GM19023 (cell line): ENCODE measurements at regions not wholly inside any gene's neighbourhood (a gene's known extent, or its start where the extent isn't known, plus 50 kb on each side); places are given as distances from the start of the nearest gene placed in this dataset.

Source experiments
- ATAC-seq: cut with Tn5 transposase; IDR thresholded peaks from one replicate; pipeline ENCODE4 v1.9.1; 2021; ENCODE audit warnings: mild to moderate bottlenecking, moderate library complexity; ENCODE audit not compliant: unreplicated experiment

GRCh38 chr2:150627526-150627925 lies 140.1 kb upstream of the RND3 start:
- ATAC-seq: no peak

GRCh38 chr2:150626934-150627411 lies 139.5 kb upstream of the RND3 start:
- no peak for ATAC-seq

GRCh38 chr2:150625741-150626140 lies 138.3 kb upstream of the RND3 start:
- no peak for ATAC-seq

- no peak for ATAC-seq
Observed at GRCh38 chr2:150625303-150625702, 137.8 kb upstream of the RND3 start.

DNA sequence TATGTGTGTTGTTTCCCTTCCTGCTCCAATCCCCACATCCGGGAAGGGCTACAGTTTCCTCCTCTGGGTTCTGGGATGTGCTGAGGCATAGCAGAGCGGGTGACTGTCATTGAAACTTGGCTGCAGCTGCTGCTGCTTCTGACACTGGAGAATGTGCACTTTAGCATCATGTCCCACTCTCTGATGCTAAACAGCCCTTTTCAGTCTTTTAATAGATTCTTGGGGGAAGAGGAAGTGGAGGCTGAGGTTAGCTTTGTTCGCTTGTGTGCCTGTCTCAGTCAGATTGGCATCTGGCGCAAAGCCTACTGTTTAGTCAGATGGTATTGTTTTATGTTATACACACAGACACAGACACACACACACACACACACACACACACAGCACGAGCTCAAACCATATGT lies 136.5 kb upstream of the RND3 start:
- ATAC-seq: no peak

- no peak for ATAC-seq
Observed at GRCh38 chr2:150621526-150622213, 134.2 kb upstream of the RND3 start.

- ATAC-seq: no peak
Observed at GRCh38 chr2:150620855-150621254, 133.4 kb upstream of the RND3 start.

- no peak for ATAC-seq
Observed at GRCh38 chr2:150620416-150620815, 132.9 kb upstream of the RND3 start.

DNA sequence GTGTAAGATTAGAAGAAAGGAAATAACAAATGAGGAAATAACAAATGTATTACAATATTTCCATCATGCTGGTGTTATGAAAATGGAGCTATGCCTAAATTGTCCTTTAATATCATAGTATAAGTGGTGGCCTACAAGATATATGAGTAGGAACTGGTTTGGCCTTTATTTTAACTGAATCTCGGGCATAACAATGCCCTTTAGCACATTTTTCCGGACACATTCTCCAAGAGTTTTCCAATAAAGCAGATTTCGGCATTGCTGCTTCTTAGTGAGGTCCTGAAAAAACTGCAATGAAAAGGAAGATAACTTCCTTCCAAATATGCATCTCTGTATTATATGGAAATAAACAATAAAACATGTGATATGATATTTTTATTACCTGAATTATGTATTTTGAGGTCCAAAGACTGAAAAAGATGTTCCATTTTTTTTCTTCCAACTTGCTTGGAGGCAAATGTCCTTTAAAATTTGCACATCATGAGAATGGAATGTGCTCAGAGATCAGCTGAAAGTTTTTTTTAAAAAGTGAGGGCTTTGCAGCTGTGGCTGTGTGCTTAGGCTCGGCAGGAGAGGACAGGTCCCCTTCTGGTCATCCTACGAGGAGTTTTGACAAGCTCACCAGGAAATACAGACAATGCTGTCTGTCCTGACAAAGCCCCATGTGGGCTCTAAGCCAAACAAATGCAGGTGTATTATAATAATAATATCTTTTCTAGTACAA lies 132.3 kb upstream of the RND3 start:
- no peak for ATAC-seq

DNA sequence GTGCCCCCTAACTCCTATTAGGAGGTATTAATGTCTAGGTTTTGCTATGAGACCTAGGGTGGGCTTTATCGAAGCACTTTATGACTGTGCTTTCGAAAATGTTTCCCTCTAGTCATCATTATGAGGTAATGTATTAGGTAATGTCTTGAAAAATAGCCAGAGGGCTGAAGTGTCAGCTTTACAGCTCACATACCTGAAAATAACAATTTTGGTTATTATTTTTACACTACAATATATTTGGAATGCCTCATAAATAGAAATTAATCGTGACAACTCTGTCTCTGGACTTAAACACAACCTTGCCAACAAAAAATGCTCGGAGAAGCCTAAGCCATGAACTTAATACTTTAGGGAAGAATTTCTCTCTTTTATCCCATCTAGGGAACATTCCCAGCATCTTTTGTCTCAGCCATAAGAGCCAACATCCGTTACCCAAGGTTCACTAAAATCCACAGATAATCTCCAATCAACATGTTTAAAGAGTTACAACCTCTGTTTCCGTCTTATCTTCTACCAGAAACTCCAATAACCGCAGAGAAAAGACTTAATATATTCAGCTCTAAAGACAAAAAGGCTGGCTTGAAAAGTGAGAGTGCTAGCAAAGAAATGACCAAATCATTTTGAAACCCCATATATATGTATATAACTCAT lies 130.9 kb upstream of the RND3 start:
- ATAC-seq: no peak

GRCh38 chr2:150617351-150617978 lies 130.0 kb upstream of the RND3 start:
- no peak for ATAC-seq

GRCh38 chr2:150612957-150613710 lies 125.7 kb upstream of the RND3 start:
- ATAC-seq: no peak

GRCh38 chr2:150610670-150611279 lies 123.3 kb upstream of the RND3 start:
- ATAC-seq: no peak

DNA sequence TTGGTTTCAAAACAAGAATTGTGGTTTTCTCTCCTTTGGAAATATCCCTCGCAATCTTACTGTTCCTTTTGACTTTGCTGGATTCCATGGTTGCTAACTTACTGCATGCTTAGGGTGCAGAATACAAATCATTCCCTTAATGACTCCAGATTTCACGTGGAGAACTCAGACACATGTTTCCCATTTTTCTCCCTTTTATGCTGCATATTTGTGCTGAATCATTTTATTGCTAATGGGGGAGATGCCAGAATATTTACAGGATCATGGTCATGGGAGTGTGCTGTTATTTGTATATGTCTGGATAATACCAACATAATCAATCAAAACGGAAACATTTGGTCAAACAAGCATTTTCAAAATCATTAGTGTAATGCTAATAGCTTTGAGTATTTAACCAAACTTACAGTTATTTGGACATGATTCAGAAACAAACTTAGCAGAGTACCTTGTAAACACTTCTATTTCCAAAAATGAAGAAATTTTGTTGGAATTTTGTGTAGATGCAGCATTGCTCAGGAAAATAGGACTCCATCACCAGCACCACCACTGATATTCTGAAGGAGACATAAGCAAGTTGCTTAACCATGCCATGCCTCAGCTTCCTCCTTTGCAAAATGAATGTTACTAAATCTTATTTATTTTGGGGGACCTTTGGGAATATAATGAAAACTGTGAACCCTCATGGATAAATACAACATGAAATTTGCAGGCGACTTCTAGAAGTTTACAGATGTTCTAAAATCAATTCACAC lies 122.5 kb upstream of the RND3 start:
- ATAC-seq: no peak

- no peak for ATAC-seq
Observed at GRCh38 chr2:150608341-150608740, 120.9 kb upstream of the RND3 start.

- ATAC-seq: no peak
Observed at GRCh38 chr2:150607390-150607811, 119.9 kb upstream of the RND3 start.

DNA sequence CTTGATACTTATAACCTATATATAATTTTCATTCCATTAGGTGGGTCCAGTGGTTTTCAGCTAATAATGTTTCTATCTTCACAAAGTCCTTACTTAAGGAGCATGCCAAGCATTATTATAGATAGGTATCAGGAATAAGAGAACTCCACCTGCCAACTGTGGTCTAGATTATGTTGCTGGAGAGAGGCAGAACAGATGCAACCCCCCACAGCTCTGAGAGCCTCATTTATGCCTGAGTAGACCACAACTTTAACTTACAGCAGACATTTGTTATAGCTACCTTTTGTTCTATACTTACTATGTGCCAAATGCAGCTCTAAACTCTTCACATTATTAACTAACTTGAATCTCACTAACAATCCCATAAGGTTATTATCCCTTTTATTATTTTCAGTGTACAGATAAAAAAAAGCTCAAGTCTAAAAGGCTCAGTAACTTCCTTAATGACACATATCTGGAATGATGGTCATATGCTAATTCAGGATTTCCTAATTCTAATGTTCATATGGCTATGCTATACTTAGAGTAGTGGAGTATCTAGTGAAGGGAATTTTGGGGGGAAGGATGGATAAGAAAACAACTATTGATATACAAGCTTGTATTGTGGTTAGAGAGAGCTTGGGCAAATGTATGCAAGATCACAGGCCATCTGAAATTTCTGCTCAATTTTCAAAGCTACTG lies 119.1 kb upstream of the RND3 start:
- no peak for ATAC-seq

DNA sequence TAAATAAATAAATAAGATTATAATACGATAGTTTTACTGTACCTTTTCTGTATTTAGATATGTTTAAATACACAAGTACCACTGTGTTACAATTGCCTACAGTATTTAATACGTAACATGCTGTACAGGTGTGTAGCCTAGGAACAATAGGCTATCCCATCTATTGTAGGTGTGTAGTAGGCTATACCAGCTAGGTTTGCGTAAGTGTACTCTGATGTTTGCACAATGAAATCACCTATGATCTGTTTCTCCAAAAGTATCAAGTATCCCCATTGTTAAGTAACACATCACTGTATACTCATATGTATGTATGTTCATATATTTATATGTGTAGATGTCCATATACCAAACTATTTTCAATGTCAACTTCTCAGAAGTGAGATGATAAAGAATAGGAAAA lies 118.2 kb upstream of the RND3 start:
- ATAC-seq: no peak
